ENCODE measurements at regions not wholly inside any gene's neighbourhood (a gene's known extent, or its start where the extent isn't known, plus 50 kb on each side); places are given as distances from the start of the nearest gene placed in this dataset.
A peak's percentile ranks its signal among the peaks of the same experiment; 100 is the strongest.

DNA sequence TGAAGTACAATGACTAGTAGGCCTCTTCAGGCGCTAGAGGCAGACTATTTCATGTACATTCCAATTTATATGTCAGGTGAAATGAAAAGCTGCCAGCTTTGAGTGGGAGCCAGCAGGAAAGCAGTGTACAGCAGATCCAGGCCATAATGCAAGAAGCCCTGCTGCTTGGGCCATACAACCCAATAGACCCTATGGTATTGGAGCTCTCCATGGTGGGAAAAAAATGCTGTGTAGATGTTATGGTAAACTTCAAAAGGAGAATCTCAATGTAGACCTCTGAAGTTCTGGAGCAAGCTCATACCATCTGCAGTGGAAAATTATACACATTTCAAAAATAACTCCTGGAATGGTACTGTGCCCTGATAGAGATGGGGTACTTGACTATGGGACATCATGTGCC, 71.5 kb upstream of the CD82 start:
- DNase-seq: no peak

GRCh38 chr11:44494785-44495184, 70.7 kb upstream of the CD82 start:
- no peak for DNase-seq

DNA sequence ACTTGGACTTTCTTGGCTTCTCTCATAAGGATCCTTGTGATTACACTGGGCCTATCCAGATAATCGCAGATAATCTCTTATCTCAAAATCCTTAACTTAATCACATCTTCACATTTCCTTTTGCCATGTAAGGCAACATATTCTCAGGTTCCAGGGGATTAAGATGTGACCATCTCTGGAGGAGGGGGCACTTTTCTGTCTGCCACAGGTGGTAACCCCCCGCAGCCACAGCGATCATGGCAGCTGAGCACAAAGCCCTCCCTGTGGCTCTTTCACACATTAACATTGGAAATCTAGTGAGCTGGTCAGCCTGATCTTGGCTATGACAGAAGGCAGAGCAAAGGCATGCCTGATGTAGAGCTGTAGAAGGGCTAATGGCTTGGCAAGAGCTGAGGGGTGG, 69.1 kb upstream of the CD82 start:
- no peak for DNase-seq

DNA sequence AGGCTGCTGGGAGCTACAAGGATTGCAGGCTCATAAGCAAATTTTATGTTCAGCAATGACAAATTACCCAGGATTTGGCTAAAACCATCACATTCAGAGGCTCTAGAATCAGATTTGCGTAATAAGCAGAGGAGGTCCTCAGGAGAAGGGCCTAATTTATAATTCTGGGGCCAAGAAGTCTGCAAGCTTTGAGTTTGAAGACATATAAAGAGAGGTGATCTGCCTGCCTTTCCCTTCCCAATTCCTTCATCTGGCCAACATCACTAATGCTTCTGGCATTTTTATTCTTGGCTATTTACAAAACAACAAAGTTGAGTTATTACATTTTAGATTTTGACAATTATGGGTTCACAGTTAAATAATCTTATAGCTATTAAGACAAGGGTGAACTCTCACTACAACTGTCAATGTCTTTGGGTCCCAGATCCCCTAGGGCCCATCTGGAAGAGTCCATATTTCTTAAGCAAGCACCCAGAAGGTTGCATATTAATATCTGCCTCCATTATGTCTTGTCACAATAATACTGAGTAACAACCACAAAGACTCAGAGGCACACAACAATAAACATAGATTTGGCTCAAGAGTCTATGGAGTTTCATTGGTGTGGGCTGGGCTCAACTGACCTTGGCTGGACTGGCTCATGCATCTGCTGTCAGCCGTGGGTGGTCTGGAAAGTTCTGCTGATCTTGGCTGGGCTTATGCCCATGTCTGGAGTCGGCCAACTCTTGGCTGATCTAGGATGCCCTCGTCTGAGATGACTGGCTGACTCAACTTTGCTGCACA, 67.2 kb upstream of the CD82 start:
- peak; percentile 51 for DNase-seq

DNA sequence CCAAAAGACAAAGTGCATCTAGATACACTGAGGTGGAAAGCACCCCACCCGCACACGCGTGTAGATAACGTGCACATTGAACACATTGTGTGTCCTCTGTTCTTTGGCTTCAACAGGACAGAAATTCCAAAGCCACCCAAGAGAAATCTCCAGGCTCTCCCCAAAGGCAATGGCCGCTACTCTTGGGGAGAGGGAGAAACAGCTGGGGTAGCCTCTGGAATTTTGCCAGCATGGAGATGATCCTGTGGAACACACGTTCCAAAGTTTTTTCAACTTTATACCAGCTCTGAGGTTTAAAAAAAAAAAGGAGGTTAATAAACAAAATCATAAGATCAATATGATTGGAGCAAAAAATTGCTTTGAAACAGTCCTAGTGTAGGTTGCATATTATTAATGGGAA, 63.0 kb upstream of the CD82 start:
- DNase-seq: no peak

DNA sequence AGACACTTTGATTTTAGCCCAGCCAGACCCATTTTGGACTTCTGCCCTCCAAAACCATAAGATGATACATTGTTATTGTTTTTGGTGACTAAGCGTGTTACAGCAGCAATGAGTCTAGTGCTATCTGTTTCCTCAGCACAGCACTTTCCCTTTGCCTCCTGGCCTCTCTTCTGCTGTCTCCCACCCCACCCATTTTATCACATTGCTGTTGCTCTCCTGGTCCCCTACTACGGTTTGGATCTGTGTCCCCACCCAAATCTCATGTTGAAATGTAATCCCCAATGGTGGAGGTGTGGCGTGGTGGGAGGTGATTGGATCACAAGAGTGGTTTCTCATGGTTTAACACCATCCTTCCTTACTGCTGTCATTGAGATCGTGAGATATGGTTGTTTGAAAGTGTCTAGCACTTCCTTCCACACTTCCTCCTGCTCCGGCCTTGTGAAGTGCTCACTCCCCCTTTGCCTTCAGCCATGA, 59.8 kb upstream of the CD82 start:
- DNase-seq: no peak

- no peak for DNase-seq
Observed at GRCh38 chr11:44506375-44507016, 59.0 kb upstream of the CD82 start.

DNA sequence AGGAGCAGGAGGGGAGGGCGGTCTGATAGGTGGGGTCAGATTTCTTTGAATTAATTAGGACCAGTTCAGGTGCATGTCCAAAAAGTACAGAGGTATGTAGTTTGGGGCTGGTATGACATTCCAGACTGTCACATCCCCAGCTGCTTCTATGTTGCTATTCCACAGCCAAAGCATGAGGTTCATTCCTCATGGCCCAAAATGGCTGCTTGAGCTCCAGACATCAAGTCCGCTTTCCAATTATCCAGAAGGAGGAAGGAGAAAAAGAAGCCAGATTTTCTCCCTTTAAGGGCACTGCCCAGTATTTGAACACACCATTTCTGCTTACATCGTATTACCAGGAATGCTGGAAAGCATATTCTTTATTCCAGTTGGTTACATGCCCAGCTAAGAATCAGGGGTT, 58.0 kb upstream of the CD82 start:
- DNase-seq: no peak

GRCh38 chr11:44507896-44508445, 57.5 kb upstream of the CD82 start:
- no peak for DNase-seq

GRCh38 chr11:44509296-44509695, 56.2 kb upstream of the CD82 start:
- DNase-seq: no peak

DNA sequence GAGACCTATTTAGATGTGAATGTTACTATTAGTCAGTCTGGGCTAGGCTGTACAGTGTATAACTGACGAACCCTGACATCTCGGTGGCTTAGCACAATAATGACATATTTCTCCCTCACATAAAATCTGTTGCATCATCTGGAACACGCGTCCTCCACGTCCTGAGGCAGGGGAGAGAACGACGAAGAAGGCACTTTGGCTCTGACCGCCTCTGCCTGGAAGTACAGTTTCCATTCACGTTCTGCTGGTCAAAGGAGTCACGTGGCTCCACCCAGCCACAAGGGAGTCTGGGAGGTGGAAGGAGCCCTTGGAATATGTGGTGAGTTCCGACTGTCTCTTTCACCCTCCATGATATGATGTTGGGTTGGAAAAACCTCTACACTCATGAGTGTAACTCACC, 55.1 kb upstream of the CD82 start:
- DNase-seq: no peak

GRCh38 chr11:44512818-44513217, 52.6 kb upstream of the CD82 start:
- DNase-seq: no peak

DNA sequence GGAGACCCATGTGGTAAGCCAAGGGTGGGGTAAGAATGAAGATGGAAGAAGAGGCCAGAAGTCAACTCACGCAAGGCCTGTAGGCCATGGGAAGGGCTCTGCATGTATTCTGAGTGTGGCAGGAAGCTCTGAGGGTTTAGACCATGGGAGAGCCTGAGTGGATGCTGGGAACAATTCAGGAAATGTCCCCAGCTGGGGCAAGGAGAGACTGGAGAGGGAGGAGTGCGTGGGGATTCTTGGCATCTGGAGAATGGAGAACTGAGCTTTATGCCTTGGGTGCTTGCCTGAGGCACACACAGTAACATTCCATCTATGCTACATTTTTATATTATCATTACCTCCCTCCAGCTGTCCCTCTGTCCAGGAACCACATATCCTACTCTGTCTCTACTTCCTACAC, 50.4 kb upstream of the CD82 start:
- no peak for DNase-seq
